GM19455 (cell line): ENCODE measurements at regions not wholly inside any gene's neighbourhood (a gene's known extent, or its start where the extent isn't known, plus 50 kb on each side); places are given as distances from the start of the nearest gene placed in this dataset.

Source experiments
- ATAC-seq: cut with Tn5 transposase; IDR thresholded peaks from one replicate; pipeline ENCODE4 v1.9.1; 2021; ENCODE audit not compliant: unreplicated experiment

DNA sequence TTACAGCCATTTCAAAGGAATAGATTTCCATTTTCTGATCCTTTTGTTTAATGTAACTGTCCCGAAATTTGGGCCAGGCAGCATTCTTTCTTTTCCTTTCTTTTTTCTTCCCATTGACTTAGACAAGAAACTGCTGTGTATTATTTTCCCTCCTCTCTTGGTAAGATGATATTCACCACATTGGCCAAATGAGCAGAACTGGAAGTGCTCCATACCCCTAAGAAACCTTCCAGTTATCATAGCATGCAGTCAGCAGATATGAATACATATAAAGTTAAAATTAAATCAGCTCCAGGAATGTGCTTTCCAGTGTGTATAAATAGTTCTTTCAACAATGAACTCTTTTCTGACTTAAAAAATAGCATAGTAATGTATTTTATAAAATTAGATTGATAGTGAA lies 168.5 kb upstream of the GAS1 start:
- no peak for ATAC-seq

- no peak for ATAC-seq
Measured at GRCh38 chr9:87116492-87116891, 169.2 kb upstream of the GAS1 start.

DNA sequence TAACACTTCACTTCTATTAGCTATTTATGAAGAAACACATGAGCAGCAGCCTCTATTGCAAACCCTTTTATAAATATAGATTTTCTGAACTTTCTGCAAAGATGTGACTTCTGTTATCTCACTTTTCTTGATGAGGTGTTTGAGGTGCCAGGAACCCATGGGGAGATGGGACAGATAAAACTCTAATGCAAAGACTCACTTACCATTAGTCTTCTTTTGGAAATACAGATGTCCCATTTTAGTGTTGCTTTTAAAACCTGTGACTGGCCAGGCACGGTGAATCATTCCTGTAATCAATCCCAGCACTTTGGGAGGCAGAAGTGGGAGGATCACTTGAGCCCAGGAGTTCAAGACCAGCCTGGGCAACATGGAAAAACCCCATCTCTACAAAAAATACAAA lies 171.3 kb upstream of the GAS1 start:
- no peak for ATAC-seq

- no peak for ATAC-seq
Measured at GRCh38 chr9:87119328-87119881, 172.1 kb upstream of the GAS1 start.

GRCh38 chr9:87120610-87121009 lies 173.3 kb upstream of the GAS1 start:
- no peak for ATAC-seq

DNA sequence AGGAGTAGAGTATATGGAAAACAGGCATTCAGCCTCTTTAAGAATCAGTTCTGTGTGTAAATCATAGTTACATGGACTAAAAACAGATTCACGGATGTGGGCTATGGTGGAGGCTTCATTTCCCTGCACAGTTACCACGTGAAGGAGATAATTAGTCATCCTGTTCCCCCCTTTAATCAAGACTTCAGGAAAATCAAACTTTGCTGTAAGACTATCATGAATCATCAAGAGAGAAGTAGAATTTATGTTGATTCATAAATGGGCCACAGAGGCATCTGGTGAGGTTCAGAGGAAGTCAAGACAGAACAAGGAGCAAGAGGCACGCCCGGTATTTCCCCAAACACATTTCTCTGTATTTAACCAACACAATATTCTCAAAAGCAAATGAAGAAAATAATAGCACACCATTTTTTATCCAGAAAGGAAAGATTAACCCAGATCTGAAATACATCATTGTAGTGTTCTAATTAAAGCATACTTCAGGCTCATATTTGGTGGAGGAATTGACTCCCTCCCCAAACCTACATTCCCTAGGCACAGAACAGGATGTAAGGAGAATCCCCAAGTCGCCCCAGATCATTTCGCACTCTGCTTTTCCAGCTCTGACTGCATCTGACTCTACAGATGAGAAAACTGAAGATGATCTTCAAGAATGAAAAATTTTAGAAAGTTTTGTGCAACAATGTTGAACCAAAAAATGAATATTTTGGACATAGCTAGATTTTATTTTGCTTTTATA lies 175.8 kb upstream of the GAS1 start:
- ATAC-seq = no peak

DNA sequence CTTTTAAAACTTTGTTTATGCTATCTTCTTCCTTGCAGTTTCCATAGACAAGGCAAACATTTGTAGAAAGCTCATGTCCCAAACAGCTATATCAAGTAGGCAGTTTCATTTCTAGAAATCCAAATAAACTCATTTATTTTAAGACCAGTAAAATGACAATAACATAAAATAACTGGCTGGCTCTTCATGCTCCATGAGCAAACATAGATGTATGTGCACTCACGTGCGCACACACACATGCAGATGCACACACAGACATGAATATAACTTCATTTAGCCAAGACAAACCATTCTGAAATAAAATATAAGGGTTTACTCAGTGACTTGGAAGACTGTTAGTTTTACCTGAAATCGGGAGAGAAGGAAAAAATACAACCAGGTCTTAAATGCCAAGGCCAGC lies 176.5 kb upstream of the GAS1 start:
- no peak for ATAC-seq

- no peak for ATAC-seq
Measured at GRCh38 chr9:87125819-87126218, 178.5 kb upstream of the GAS1 start.

DNA sequence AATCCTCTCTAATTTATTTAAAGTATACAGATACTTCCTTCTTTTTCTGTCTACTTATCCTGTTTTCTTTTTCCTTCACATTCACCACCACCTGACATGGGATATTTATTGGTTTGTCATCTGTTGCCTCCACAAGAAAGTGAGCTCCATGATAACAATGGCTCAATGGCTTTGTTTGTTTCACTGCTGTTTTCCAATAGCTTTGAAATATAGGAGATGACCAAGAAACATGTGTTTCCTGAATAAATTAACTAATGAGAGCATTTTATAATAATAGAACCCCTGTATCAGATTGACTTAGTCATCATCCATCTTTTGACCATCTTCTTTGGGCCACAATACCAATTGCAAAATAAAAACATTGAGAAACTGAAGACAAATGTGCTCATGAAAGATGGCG lies 180.2 kb upstream of the GAS1 start:
- no peak for ATAC-seq

DNA sequence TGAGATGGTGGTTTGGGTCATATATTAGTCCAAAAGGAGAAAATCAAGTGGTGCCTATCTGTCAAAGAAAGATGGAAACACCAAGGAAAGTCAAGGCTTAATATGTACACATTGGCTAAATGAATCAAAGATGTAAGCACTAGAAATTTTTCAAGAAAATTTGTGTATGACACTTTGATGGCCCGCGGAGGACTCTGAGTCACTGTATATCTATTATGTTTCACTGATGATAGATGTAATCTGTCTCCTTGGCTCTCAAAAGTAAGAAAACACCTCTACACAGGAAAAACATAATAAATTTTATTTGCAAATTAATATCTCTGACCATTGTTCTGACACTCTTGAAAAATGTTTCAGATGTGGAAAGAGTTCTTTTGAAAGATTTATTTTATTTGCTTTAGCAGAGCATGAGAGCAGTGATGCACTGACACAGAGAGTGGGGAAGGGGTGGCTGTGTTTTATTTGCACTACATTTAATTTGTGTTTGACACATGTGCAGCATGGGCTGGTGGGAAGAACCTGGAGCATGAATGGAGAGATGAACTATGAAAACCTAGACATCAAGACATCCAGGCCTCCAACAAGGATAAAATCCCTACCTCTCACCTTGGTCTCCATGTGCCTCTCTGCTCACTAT lies 180.8 kb upstream of the GAS1 start:
- no peak for ATAC-seq

DNA sequence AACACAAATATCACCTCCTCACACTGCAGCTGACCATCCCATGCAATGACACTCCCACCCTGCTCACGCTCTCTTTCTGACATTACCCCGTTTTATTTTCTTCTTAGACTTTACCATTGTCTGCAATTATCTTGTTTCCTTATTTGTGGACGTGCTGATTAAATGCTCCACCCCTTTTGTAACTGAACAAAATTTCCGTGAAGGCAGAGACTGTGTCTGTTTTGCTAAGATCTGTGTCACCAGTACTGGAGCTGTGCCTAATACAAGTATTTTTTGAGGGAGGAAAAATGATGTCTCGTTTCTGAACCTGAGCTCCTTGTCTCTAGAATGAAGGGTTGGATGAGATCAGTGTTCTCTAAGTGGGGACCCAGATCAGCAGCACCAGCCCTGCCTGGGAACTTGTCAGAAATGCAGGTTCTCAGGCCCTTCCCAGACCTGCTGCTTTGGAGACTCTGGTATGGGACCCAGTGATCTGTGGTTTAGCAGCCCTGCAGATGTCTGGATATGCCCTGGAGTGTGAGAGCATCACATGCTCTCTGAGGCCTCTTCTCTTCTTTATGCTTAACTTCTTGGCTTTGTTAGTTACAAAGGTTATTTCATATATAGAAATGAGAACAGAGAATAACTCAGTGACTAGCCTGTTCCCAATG lies 181.7 kb upstream of the GAS1 start:
- ATAC-seq = no peak

GRCh38 chr9:87135074-87135473 lies 187.8 kb upstream of the GAS1 start:
- ATAC-seq = no peak

- ATAC-seq = no peak
Measured at GRCh38 chr9:87137718-87138117, 190.4 kb upstream of the GAS1 start.

- ATAC-seq = no peak
Measured at GRCh38 chr9:87138128-87139040, 191.1 kb upstream of the GAS1 start.

GRCh38 chr9:87139099-87139730 lies 191.9 kb upstream of the GAS1 start:
- ATAC-seq = no peak

- ATAC-seq = no peak
Measured at GRCh38 chr9:87140142-87140541, 192.8 kb upstream of the GAS1 start.

GRCh38 chr9:87140605-87141109 lies 193.4 kb upstream of the GAS1 start:
- no peak for ATAC-seq

DNA sequence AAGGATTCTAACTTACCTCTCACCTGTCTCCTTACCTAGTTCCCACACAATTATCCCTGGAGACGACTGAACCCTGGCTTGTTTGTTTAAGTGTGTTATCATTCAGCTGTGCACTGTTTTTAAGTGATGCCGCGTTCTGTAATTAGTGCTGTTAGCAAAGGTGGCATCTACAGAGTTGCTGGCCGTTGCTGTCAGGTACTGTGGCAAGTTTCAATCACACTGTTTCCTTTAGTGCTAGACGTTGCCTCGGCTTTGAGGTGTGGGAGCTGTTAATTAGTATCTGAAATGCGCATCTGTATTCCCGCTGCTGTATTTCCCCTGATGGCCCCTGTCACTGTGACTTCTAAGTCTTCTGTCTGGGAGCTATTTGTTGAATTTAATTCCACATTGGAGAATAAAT lies 193.8 kb upstream of the GAS1 start:
- no peak for ATAC-seq

GRCh38 chr9:87146933-87147332 lies 199.6 kb upstream of the GAS1 start:
- ATAC-seq = no peak

DNA sequence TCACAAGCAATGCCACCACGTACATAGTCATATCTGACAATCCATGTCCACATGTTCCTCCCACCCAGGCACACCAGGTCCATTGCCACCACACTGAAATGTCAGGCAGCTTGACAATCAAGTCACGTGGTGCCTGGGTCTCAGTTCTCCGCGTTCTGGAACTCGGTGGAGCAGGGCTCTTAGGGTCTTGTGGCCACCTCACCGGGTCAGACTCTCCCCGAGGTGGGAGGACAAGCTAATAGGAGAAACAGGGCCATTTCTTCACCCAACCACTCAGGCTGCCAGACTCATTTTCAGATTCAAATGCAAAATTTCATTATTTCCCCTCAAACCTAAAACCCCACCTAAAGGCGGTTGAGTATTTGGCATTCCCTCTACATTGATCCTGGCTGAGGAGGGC lies 200.5 kb upstream of the GAS1 start:
- ATAC-seq = no peak
